Heart left ventricle (tissue), 16 donors: ENCODE measurements at regions not wholly inside any gene's neighbourhood (a gene's known extent, or its start where the extent isn't known, plus 50 kb on each side); places are given as distances from the start of the nearest gene placed in this dataset.

Experiments
- ATAC-seq, 4 donors: fragments of 200-7000 bp; cut with Tn5 transposase; one replicate each; pipeline ENCODE4 v1.9.1; 2020 to 2022; ENCODE audit warnings: moderate library complexity in 4 of 4, mild to moderate bottlenecking in 3 of 4, moderate number of reproducible peaks in 1 of 4
- DNase-seq, 5 donors: peaks; one replicate each; pipeline ENCODE4 v3.0.0-alpha.2; 2020
- H3K27ac ChIP-seq, 12 donors: fragments of 200-600 bp; sonication (generic) in 4 of 12; one replicate each; pipeline versions ENCODE4 v1.5.0 to v1.8.0; 2016 to 2022; ENCODE audit warnings: mild to moderate bottlenecking in 2 of 12
- H3K27me3 ChIP-seq, 9 donors: fragments of 200-600 bp; sonication (generic) in 2 of 9; one replicate each; pipeline versions ENCODE4 v1.5.1 to v1.8.0; 2016 to 2022; ENCODE audit warnings: mild to moderate bottlenecking in 3 of 9
- H3K36me3 ChIP-seq, 9 donors: fragments of 200-600 bp; sonication (generic) in 2 of 9; one replicate each; pipeline versions ENCODE4 v1.5.0 to v1.8.0; 2018 to 2022; ENCODE audit warnings: mild to moderate bottlenecking in 2 of 9
- H3K4me1 ChIP-seq, 12 donors: fragments of 200-600 bp; sonication (generic) in 4 of 12; one replicate each; pipeline versions ENCODE4 v1.5.0 to v1.8.0; 2016 to 2022; ENCODE audit warnings: mild to moderate bottlenecking in 3 of 12
- H3K4me3 ChIP-seq, 12 donors: fragments of 200-600 bp; sonication (generic) in 4 of 12; one replicate each; pipeline versions ENCODE4 v1.5.0 to v1.8.0; 2017 to 2022; ENCODE audit warnings: mild to moderate bottlenecking in 9 of 12, moderate library complexity in 4 of 12
- H3K9me3 ChIP-seq, 12 donors: fragments of 200-600 bp; sonication (generic) in 4 of 12; one replicate each; pipeline versions ENCODE4 v1.5.0 to v1.8.0; 2016 to 2022; ENCODE audit warnings: mild to moderate bottlenecking in 1 of 12
- CTCF ChIP-seq, 12 donors: fragments of 200-600 bp; sonication (generic) in 4 of 12; IDR thresholded peaks; one replicate each; pipeline versions ENCODE4 v1.5.0 to v1.8.0; 2018 to 2022; ENCODE audit warnings: antibody characterized with exemption in 12 of 12, mild to moderate bottlenecking in 5 of 12
- POLR2A ChIP-seq, 2 donors: fragments of 450-650 bp; IDR thresholded peaks; one replicate each; pipeline ENCODE4 v1.6.1; 2017; ENCODE audit warnings: antibody characterized with exemption in 2 of 2, mild to moderate bottlenecking in 2 of 2, moderate library complexity in 2 of 2
- WGBS, 4 donors: extraction: QIAGEN DNeasy Blood & Tissue Kit in 2 of 4; methylation state at CpG; one replicate each; pipeline versions ENCODE4 v1.1.5 to v1.1.7; 2013 to 2018; 5-methylcytosine and 5-hydroxymethylcytosine counted together
- intact Hi-C, 10 donors: fragments of 100-400 bp; cut with DNase I; formaldehyde crosslinking; loops; one replicate each; pipeline versions ENCODE4 v1.11.1 to v1.14.2; 2022
- donor health status: ischemic (EF 13 %, LVEDD 7.1; RV severe dilation, severe dysfunction).
- donor health status: healthy with polysubstance abuse.
- donor health status: DM: no; HTN: yes; CAD: no.
- donor health status: DM: no; HTN: no; CAD: no.
- donor health status: ischemic (EF 25% LVEDD 6.9; RV normal size, moderate dysfunction).
- donor health status: ischemic (EF 25% LVEDD 5.7; RV mildly dilated, moderate dysfunction).
- donor health status: healthy.
- donor health status: DM: yes; HTN: yes; CAD: no.
- donor health status: ischemic (EF 35%, LVEDD 5.7; RV mildly dilated, moderate dysfunction).
- donor health status: nonischemic (EF 11% LVEDD 7.7; RV severe dilation, severe dysfunction).
- donor health status: DM: yes; HTN: yes; CAD: no.
- donor health status: PGD.
- donor health status: ischemic (EF 29% LVEDD 5.4; RV normal size, mild dysfunction).
- donor health status: nonischemic (EF 23%, LVEDD 6.1; RV moderate dilation, normal function).

- ATAC-seq, result no peak
- H3K36me3 ChIP-seq, result no peaks in the 10 kb centered on the region
- TF ChIP-seq CTCF (IDR thresholded peaks at IDR 0.05) (no peak), POLR2A (IDR thresholded peaks at IDR 0.05) (no peak)
These were observed 1292.6 kb downstream of the BRINP3 start for GRCh38 chr1:189185097-189185496.

GRCh38 chr1:189192741-189193520 lies 1284.7 kb downstream of the BRINP3 start:
- no peaks in the 10 kb centered on the region for H3K27me3 ChIP-seq
- H3K4me1 ChIP-seq, result no peaks in the 10 kb centered on the region
- ATAC-seq (no peak), DNase-seq (no peak)
- peaks cover 0 to 2% (median 0%) of the 10 kb centered on the region in 12 donors for H3K9me3 ChIP-seq
- H3K36me3 ChIP-seq, result no peaks in the 10 kb centered on the region
- no peak for TF ChIP-seq CTCF (IDR thresholded peaks at IDR 0.05)
- no peak for TF ChIP-seq POLR2A (IDR thresholded peaks at IDR 0.05)
- H3K4me3 ChIP-seq, result no peak overlapping the region
- intact Hi-C loops, result no loop called here
- no peak overlapping the region for H3K27ac ChIP-seq
- 80 to 89% (median 87%) methylated on average over 2 of the region's 2 CpGs for WGBS, 4 donors

More at GRCh38 chr1:189185097-189185496, 1292.6 kb downstream of the BRINP3 start:
- peaks cover 0 to 4% (median 0%) of the 10 kb centered on the region in 12 donors for H3K9me3 ChIP-seq
- no peaks in the 10 kb centered on the region for H3K27me3 ChIP-seq
- H3K27ac ChIP-seq, result no peak overlapping the region
- H3K4me3 ChIP-seq, result no peak overlapping the region
- no peaks in the 10 kb centered on the region for H3K4me1 ChIP-seq
- intact Hi-C loops, result no loop called here
- 56 to 67% (median 63%) methylated on average over 2 of the region's 2 CpGs for WGBS, 4 donors
- no peak for DNase-seq

GRCh38 chr1:189205863-189206262 lies 1271.8 kb downstream of the BRINP3 start:
- no peak for ATAC-seq
- WGBS, 4 donors, result 52 to 56% (median 52%) methylated on average over 2 of the region's 2 CpGs
- intact Hi-C loops, result no loop called here

DNA sequence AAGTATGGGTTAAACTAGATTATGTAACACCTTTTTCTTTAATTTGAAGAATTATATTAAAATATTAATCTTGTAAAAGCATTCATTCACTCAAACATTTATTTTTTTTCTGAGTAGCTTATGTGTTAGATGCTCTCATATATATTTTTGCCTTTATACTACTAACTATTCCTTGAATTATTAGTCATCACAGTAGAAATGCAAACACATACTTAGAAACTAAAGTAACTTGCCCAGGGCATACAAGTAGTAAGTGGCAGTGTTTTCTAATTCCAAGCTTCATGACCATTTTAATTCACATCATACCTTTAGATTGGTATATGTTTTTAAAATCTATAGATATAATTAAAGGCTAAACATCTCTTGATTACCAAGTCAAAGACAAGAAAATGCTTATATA lies 1271.0 kb downstream of the BRINP3 start:
- no peaks in the 10 kb centered on the region for H3K4me1 ChIP-seq
- H3K4me3 ChIP-seq, result no peak overlapping the region
- TF ChIP-seq CTCF (IDR thresholded peaks at IDR 0.05) (no peak), POLR2A (IDR thresholded peaks at IDR 0.05) (no peak)
- no peak overlapping the region for H3K27ac ChIP-seq
- DNase-seq (no peak), ATAC-seq (no peak)
- intact Hi-C loops, result no loop called here
- H3K9me3 ChIP-seq, result peaks cover 0 to 5% (median 0%) of the 10 kb centered on the region in 12 donors
- no peaks in the 10 kb centered on the region for H3K27me3 ChIP-seq
- no peaks in the 10 kb centered on the region for H3K36me3 ChIP-seq

More at GRCh38 chr1:189205863-189206262, 1271.8 kb downstream of the BRINP3 start:
- DNase-seq, result no peak
- no peak for TF ChIP-seq CTCF (IDR thresholded peaks at IDR 0.05)
- no peak for TF ChIP-seq POLR2A (IDR thresholded peaks at IDR 0.05)
- no peaks in the 10 kb centered on the region for H3K4me1 ChIP-seq
- H3K27ac ChIP-seq, result no peak overlapping the region
- no peaks in the 10 kb centered on the region for H3K36me3 ChIP-seq
- H3K9me3 ChIP-seq, result peaks cover 0 to 5% (median 0%) of the 10 kb centered on the region in 12 donors
- no peaks in the 10 kb centered on the region for H3K27me3 ChIP-seq
- H3K4me3 ChIP-seq, result no peak overlapping the region
